PC-3 (cell line): ENCODE measurements at regions not wholly inside any gene's neighbourhood (a gene's known extent, or its start where the extent isn't known, plus 50 kb on each side); places are given as distances from the start of the nearest gene placed in this dataset.
A peak's percentile ranks its signal among the peaks of the same experiment; 100 is the strongest.

ENCODE experiments used
- ATAC-seq: fragments of 200-7000 bp; cut with Tn5 transposase; 2 replicates; pipeline ENCODE4 v1.9.1; 2020; ENCODE audit warnings: mild to moderate bottlenecking, moderate library complexity
- BruUV-seq: library from RNA; stranded (reverse); fragments of 400-500 nt; replicated peaks from 2 replicates; lab custom pipeline; 2021; lab: Mats Ljungman, UMichigan
- CTCF ChIA-PET: fragments of 300-600 bp; sonication (Branson Sonifier 250); formaldehyde crosslinking; loops from one replicate; lab custom pipeline; 2022; ENCODE audit warnings: antibody characterized with exemption; lab: Charles Lee
- POLR2A ChIA-PET: fragments of 300-600 bp; sonication (Branson Sonifier 250); formaldehyde crosslinking; loops from one replicate; lab custom pipeline; 2022; ENCODE audit warnings: antibody characterized with exemption; ENCODE audit not compliant: unreplicated experiment; lab: Charles Lee
- DNase-seq: peaks from one replicate; pipeline ENCODE4 v3.0.0-alpha.2; 2015
- H2AFZ ChIP-seq: fragments of 300-600 bp; sonication (generic); 2 replicates; pipeline ENCODE4 v1.6.0; 2016; ENCODE audit warnings: antibody characterized with exemption, low read length
- H3F3A ChIP-seq: fragments of 300-600 bp; sonication (generic); one replicate; pipeline ENCODE4 v1.6.0; 2017; ENCODE audit warnings: antibody characterized with exemption, low read length, control low read depth, mild to moderate bottlenecking; ENCODE audit not compliant: unreplicated experiment
- H3K27ac ChIP-seq: fragments of 300-600 bp; sonication (generic); 2 replicates; pipeline ENCODE4 v1.5.1; 2016; ENCODE audit warnings: mild to moderate bottlenecking, low read length
- H3K27me3 ChIP-seq: fragments of 300-600 bp; sonication (generic); 2 replicates; pipeline ENCODE4 v1.6.1; 2016; ENCODE audit warnings: low read length, mixed read lengths
- H3K36me3 ChIP-seq: fragments of 300-600 bp; sonication (generic); 2 replicates; pipeline ENCODE4 v1.6.1; 2016; ENCODE audit warnings: low read depth, mixed run types, low read length, mixed read lengths
- H3K4me1 ChIP-seq: fragments of 300-600 bp; sonication (generic); 2 replicates; pipeline ENCODE4 v1.5.1; 2016; ENCODE audit warnings: low read length; ENCODE audit not compliant: insufficient read depth
- H3K4me2 ChIP-seq: fragments of 300-600 bp; sonication (generic); 2 replicates; pipeline ENCODE4 v1.6.0; 2016; ENCODE audit warnings: low read length
- H3K4me3 ChIP-seq: fragments of 300-600 bp; sonication (generic); 2 replicates; pipeline ENCODE4 v1.5.1; 2016; ENCODE audit warnings: mild to moderate bottlenecking, low read length, mixed read lengths
- H3K79me2 ChIP-seq: fragments of 300-600 bp; sonication (generic); 2 replicates; pipeline ENCODE4 v1.6.1; 2017; ENCODE audit warnings: low read length, mixed read lengths
- H3K9ac ChIP-seq: fragments of 300-600 bp; sonication (generic); 2 replicates; pipeline ENCODE4 v1.6.0; 2016; ENCODE audit warnings: mild to moderate bottlenecking, low read length
- H3K9me2 ChIP-seq: fragments of 300-600 bp; sonication (generic); replicated peaks from 2 replicates; pipeline ENCODE4 v1.6.1; 2016; ENCODE audit warnings: mixed run types, low read length, mixed read lengths
- H3K9me3 ChIP-seq: fragments of 300-600 bp; sonication (generic); 2 replicates; pipeline ENCODE4 v1.6.1; 2016; ENCODE audit warnings: low read length, mixed read lengths
- H4K20me1 ChIP-seq: fragments of 300-600 bp; sonication (generic); 2 replicates; pipeline ENCODE4 v1.6.1; 2016; ENCODE audit warnings: low read length, mixed read lengths
- EZH2 ChIP-seq: fragments of 300-600 bp; sonication (generic); IDR thresholded peaks from one replicate; pipeline ENCODE4 v1.6.1; 2017; ENCODE audit warnings: antibody characterized with exemption, mild to moderate bottlenecking, low read length; ENCODE audit not compliant: unreplicated experiment
- EZH2phosphoT487 ChIP-seq: fragments of 300-600 bp; sonication (generic); IDR thresholded peaks from 2 replicates; pipeline ENCODE4 v1.6.1; 2018; ENCODE audit warnings: mild to moderate bottlenecking, antibody characterized with exemption, low read length, borderline replicate concordance
- intact Hi-C: fragments of 100-400 bp; cut with micrococcal nuclease; formaldehyde crosslinking; loops from 2 replicates; pipeline ENCODE4 v1.9.0; 2023
- TF ChIP-seq, protein P1 (sequence below): fragments of 300-600 bp; sonication (generic); conservative IDR thresholded peaks from 2 replicates; pipeline ENCODE4 v1.5.1; 2017; ENCODE audit warnings: antibody characterized with exemption, low read depth, mild to moderate bottlenecking, low read length

DNA sequence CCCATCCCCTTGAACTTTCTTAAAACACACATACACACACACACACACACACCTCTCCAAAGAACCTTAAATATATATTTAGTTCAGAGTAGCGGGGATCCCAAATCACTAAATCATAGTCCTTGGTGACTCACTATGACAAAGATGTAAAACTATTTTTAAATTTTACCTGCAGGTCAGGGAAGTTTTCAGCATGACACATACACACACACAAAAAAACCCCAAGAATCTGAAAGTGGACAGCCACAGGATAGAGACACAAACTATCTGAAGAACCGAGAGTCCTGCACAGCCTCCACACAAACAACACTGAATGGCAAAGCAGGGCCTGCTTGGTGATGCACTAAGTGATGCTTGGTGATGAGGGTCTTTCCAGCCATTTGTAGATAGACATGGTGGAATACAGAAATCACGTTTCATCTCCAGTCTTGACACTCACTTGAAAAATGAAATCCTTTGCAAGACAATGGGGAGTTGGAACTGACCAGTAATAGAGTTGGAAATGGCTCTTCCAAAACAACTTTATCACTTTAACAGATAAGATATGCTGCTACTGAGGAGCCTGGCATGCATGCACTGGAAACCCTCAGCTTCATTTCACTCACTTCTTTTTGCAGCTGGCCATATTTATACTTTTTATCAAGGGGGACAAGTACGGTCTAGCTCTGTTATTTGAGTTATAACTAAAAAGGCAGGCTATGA, 307.3 kb downstream of the RAPGEF2 start:
- Histone ChIP-seq H3K36me3 (no peaks in the 10 kb centered on the region), H4K20me1 (no peaks in the 10 kb centered on the region), H3K4me1 (peaks cover 34% of the 10 kb centered on the region), H3K9me2 (no peaks in the 10 kb centered on the region), H2AFZ (peak overlapping the region; percentile 34; the same call in 1 of the 2 replicates), H3K9me3 (no peaks in the 10 kb centered on the region), H3K79me2 (no peaks in the 10 kb centered on the region), H3K4me3 (0 out of 2 replicates have a peak overlapping the region, but pooled peaks have one; percentile 15), H3F3A (no peaks in the 10 kb centered on the region), H3K27me3 (no peaks in the 10 kb centered on the region), H3K4me2 (peak overlapping the region; percentile 77), H3K9ac (peak overlapping the region; percentile 50), H3K27ac (peak overlapping the region; percentile 83)
- TF ChIP-seq EZH2phosphoT487 (no peak), EZH2 (no peak)
- TF ChIP-seq, protein P1, sequence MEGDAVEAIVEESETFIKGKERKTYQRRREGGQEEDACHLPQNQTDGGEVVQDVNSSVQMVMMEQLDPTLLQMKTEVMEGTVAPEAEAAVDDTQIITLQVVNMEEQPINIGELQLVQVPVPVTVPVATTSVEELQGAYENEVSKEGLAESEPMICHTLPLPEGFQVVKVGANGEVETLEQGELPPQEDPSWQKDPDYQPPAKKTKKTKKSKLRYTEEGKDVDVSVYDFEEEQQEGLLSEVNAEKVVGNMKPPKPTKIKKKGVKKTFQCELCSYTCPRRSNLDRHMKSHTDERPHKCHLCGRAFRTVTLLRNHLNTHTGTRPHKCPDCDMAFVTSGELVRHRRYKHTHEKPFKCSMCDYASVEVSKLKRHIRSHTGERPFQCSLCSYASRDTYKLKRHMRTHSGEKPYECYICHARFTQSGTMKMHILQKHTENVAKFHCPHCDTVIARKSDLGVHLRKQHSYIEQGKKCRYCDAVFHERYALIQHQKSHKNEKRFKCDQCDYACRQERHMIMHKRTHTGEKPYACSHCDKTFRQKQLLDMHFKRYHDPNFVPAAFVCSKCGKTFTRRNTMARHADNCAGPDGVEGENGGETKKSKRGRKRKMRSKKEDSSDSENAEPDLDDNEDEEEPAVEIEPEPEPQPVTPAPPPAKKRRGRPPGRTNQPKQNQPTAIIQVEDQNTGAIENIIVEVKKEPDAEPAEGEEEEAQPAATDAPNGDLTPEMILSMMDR: no peak
- no TSS peak for BruUV-seq
- intact Hi-C loops: no loop called here
- ChIA-PET POLR2A (no interaction called here), CTCF (no interaction called here)
- peak; percentile 87 for DNase-seq
- ATAC-seq: peak; percentile 89

DNA sequence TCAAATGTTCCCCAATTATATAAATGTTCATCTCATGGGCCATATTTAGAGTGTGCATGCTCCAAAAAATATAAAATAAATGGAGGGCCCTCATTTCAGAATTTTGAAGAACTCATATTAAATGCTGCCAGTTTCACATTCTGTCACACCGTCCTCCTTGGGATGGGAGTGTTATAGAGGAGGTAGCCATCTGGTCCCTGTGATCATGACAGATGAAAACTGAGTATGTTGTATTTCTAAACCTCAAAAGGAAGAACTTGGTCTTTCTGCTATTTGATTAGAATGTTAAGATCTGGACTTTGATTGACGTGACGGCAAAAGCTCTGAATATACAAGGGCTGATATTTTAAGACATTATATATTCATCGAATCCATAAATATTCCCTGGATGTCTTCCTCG, 308.0 kb downstream of the RAPGEF2 start:
- CTCF ChIA-PET: no interaction called here
- H3K36me3 ChIP-seq: no peaks in the 10 kb centered on the region
- H3K9me2 ChIP-seq: no peaks in the 10 kb centered on the region
- peaks cover 39% of the 10 kb centered on the region for H3K4me1 ChIP-seq
- H3K9me3 ChIP-seq: no peaks in the 10 kb centered on the region
- POLR2A ChIA-PET: no interaction called here
- H3K4me3 ChIP-seq: no peak overlapping the region
- no peaks in the 10 kb centered on the region for H3K27me3 ChIP-seq
- BruUV-seq: no TSS peak
- intact Hi-C loops: no loop called here
- DNase-seq (no peak), ATAC-seq (no peak)
- H3K79me2 ChIP-seq: no peaks in the 10 kb centered on the region
- no peak overlapping the region for H2AFZ ChIP-seq
- H4K20me1 ChIP-seq: no peaks in the 10 kb centered on the region
- H3K27ac ChIP-seq: peak overlapping the region; percentile 83
- TF ChIP-seq EZH2 (no peak), EZH2phosphoT487 (no peak)
- TF ChIP-seq, protein P1: no peak
- peak overlapping the region; percentile 77 for H3K4me2 ChIP-seq
- peak overlapping the region; percentile 50 for H3K9ac ChIP-seq
- H3F3A ChIP-seq: no peaks in the 10 kb centered on the region

DNA sequence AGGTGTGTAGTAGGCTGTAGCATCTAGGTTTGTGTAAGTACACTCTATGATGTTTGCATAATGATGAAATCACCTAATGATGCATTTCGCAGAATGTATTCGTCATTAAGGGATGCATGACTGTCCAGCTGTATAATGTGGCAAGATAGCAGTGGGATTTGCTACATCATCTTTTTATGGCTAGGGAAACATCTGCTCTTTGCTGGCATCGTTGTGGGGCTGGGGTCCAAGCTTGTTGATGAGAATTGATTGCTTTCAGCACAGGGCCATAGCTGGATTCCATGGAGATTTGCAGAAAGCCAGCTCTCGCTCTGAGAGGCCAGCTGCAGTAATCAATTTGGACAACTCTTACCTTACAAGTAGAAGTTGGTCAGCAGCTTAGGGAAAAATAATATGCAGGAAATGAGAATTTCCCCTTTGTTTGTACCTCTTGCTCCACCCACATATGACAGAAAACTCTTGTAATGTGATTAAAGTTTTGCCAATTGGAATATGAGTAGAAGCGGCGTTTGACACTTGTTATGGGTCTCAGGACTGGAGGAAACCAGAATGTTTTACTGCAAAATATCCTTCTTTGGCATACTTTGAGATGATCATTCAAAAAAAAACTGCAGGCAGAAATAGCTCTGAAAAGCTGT, 310.5 kb downstream of the RAPGEF2 start:
- H3K27me3 ChIP-seq: no peaks in the 10 kb centered on the region
- H3K4me1 ChIP-seq: peaks cover 64% of the 10 kb centered on the region
- no peak overlapping the region for H2AFZ ChIP-seq
- 0 out of 2 replicates have a peak overlapping the region, but pooled peaks have one; percentile 13 for H3K4me2 ChIP-seq
- ChIA-PET CTCF (no interaction called here), POLR2A (no interaction called here)
- no peak overlapping the region for H3K9ac ChIP-seq
- ATAC-seq: no peak
- H3F3A ChIP-seq: peaks cover 4% of the 10 kb centered on the region
- intact Hi-C loops: no loop called here
- H3K79me2 ChIP-seq: no peaks in the 10 kb centered on the region
- no peak overlapping the region for H3K4me3 ChIP-seq
- no peaks in the 10 kb centered on the region for H3K9me3 ChIP-seq
- TF ChIP-seq EZH2phosphoT487: no peak
- no peaks in the 10 kb centered on the region for H3K36me3 ChIP-seq
- peak overlapping the region; percentile 46 for H3K27ac ChIP-seq
- H3K9me2 ChIP-seq: no peaks in the 10 kb centered on the region
- no peaks in the 10 kb centered on the region for H4K20me1 ChIP-seq
- no TSS peak for BruUV-seq
- DNase-seq: peak; percentile 59
